Ecto neural progenitor cell (in vitro differentiated cells): ENCODE measurements at regions not wholly inside any gene's neighbourhood (a gene's known extent, or its start where the extent isn't known, plus 50 kb on each side); places are given as distances from the start of the nearest gene placed in this dataset.
"Not testable (repeated sequence)": the region's sequence is repeated elsewhere in the genome, so short reads cannot be mapped to it uniquely, and the experiment has no call there.

Source experiments
- DNase-seq: peaks from one replicate; pipeline ENCODE4 v3.0.0-alpha.2; 2018; ENCODE audit warnings: low spot score

DNA sequence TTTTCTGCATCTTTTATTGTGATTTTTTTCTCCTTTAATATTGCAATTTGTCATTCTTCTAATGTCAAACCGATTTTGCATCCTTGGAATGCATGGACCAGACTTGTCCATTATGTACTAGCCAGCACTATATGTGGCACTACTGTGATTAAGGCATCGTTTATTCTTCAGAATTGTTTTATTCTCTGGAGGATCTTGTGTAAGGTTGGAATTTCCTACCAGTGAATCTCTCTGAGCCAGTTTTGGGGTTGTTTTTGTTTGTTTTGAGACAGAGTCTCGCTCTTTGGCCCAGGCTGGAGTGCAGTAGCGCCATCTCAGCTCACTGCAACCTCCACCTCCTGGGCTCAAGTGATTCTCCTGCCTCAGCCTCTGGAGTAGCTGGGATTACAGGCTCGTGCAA lies 58.5 kb downstream of the IGLL5 start:
- DNase-seq, result no peak

DNA sequence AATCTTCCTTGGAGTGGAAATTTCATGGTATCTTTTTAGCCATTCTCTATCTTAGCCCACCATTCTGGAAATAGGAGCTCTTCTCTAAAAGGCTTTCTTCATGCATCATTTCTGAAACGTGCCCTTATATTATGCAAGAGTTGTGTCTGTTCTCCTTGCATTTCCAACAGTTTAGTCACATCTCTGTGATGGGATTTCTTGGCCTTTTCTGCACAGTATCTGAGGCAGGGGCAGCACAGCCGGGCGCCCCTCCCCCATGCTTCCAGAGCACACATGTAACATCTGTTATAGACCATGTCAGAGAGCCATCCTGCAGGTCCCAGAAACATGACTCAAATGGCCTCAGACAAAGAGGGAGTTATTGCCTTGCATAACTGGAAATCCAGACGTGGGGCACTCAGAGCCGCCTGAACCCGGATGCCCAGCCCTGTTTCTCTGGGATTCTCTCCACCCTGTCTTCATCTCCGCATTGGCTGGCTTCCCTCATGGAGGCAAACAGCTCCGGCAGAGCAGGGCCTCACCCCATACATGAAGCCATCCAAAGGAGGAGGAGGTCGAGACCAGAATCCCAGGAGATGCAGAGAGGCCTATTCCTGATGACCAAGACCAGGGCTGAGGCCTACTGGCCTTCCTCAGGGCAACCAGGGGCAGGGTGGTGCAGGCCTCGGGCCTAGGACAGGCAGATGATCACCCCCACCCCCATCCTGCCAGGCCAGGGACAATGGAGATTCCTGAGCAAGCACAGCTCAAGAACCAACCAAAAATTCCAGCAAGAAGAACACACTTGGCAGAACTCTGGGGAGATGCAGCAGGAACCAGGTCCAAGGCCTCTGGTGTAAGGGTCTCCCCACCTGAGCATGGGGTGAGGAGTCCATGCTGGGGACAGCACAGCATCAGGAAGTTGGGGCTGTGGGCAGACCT lies 61.3 kb downstream of the IGLL5 start:
- peak; percentile 32 for DNase-seq

DNA sequence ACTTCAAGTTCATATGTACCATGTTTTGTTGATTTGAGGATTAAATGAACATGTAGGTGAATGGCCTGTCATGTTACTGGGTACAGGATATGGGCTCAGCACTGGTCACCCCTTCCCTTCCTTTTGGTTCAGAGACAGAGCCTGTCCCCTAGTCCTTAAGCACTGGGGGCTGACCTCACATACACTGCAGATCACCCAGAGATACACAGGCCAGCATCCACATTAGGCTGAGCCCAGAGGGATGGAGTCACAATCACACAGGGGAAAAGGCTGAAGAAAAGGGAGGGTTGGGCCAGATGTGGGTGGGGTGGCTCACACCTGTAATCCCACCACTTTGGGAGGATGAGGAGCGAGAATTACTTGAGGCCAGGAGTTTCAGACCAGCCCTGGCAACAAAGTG lies 62.3 kb downstream of the IGLL5 start:
- DNase-seq, result no peak

DNA sequence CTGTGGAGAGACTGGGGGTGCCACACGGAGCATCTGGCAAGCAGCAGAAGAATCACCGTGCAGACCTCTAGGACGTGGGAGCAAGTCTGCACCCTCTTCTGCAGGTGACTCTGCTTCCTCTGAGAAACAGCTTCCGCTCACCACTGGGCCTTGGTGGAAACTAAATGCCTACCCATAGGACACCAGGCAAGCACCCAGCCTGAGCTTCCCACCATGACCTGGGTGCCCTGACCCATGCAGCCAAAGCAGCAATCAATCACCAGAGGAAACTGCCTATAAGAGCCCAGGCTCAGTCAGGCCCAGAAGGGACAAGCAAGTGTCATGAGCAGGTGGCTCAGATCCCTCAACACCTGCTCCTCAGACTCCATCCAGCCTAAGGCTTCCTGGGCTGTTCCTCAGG lies 63.4 kb downstream of the IGLL5 start:
- DNase-seq, result no peak

- no peak for DNase-seq
These were observed 65.1 kb downstream of the IGLL5 start for GRCh38 chr22:22952531-22953280.

DNA sequence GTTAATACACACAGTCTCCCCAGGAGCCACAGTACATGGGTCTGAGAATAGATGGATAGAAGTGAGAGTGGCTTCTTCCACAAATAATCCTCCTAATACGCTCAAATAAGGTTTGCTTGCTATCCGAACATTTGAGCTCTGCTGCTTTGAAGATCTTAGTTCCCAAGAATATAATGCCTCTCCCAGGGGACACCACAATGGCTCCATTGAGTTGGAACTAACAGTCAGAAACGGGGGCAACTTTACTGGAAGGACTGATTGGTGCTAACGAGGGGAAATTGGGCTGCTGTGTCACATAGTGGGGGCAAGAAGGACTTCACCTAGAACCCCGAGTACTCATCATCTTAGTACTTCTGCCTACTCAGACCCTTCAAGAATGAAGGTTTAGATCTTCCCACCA lies 66.2 kb downstream of the IGLL5 start:
- DNase-seq, result no peak

- no peak for DNase-seq
These were observed 67.0 kb downstream of the IGLL5 start for GRCh38 chr22:22954656-22955055.

DNA sequence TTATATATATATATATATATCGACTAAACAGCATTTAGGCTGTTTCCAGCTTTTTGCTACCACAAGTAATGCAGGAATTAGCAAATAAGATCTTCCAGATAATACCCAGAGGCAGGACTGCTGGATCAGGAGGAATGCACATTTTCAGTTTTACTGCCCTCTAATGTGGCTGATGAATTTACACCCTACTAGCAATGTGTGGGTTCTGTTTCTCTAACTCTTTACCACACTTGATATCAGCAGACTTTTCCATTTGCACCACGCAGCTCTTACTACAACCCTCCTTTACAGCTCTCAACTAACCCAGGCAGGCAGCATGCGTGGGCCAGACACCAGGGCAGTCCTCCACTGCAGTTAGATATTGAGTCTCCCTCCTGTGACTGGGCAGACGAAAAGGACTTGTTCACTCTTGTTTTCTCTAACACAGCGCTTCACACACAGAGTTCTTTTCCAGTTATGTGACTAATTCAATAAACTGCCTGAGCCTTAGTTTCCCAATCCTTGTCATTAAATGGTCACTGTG lies 67.7 kb downstream of the IGLL5 start:
- DNase-seq, result no peak

GRCh38 chr22:22955866-22956535 lies 68.4 kb downstream of the IGLL5 start:
- DNase-seq, result peak; percentile 76

DNA sequence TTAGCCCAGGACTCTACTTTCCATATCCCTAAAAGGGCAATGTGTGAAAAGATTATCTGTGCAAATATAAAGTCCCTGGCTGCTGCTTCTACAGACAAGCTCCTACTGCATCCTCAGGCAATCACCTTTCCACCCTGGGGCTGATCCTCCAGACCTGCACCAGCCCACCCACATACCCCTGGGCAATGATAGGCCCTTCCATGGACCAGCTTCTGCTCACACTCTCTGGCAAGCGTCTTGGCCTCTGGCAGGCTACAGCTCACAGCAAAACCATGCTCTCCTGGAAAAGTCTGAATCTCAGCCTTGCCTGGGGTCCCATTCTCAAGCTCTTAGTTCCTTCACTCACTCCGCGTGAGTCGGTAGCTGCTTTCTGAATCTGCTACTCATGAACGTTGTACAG lies 69.5 kb downstream of the IGLL5 start:
- no peak for DNase-seq

GRCh38 chr22:22958621-22959020 lies 71.0 kb downstream of the IGLL5 start:
- DNase-seq, result no peak

- DNase-seq, result peak; percentile 83
These were observed 71.7 kb downstream of the IGLL5 start for GRCh38 chr22:22959147-22959827.

- no peak for DNase-seq
These were observed 72.7 kb downstream of the IGLL5 start for GRCh38 chr22:22960307-22960706.

DNA sequence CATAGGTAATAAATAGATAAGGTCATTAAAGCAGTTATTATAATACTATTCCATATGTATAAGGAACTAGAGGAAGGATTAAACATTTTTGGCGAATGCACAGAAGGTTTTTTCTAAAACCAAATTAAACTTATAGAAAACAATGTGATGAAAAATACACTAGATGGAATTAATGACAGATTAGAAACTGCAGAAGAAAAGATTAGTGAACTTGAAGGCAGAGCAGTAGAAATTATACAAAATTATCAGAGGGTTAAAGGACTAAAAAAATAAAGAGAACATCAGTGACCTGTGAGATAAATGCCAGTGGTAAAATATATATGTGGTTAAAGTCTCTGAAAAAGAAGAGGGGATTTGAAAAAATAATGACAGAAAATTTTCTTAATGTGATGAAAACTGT lies 74.0 kb downstream of the IGLL5 start:
- DNase-seq, result no peak

DNA sequence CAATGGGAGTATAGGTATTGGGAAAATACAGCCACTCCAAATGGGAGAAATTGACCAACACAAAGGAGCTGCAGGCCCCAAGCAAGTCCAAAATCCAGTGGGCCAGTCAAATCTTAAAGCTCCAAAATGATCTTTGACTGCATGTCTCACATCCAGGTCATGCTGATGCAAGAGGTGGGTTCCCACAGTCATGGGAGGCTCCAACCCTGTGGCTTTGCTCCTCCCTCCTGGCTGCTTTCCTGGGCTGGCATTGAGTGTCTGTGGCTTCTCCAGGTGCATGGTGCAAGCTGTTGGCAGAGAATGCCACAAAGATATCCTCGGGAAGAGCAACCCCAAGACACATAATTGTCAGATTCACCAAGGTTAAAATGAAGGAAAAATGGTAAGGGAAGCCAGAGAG lies 80.8 kb downstream of the IGLL5 start:
- DNase-seq, result no peak

DNA sequence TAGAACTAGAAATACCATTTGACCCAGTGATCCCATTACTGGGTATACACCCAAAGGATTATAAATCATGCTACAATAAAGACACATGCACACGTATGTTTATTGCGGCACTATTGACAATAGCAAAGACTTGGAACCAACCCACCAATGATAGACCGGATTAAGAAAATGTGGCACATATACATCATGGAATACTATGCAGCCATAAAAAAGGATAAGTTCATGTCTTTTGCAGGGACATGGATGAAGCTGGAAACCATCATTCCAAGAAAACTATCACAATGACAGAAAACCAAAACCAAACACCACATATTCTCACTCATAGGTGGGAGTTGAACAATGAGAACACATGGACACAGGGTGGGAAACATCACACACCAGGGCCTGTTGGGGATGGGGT lies 85.0 kb downstream of the IGLL5 start:
- DNase-seq, result not testable (repeated sequence)

GRCh38 chr22:22973336-22973735 lies 85.7 kb downstream of the IGLL5 start:
- DNase-seq, result no peak

DNA sequence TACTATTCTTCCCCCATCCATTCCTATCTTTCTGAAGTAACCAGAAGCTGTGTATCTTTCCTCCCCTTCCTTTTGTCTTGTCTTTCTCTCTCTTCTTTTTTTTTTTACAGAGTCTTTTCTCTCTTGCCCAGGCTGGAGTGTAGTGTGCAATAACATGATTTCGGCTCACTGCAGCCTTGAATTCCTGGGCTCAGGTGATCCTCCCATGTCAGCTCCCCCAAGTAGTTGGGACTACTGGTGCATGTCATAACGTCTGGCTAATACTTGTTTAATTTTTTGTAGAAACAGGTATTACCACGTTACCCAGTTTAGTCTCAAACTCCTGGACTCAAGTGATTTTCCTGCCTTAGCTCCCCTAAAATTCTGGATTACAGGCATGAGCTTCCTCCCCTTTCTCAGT lies 86.5 kb downstream of the IGLL5 start:
- DNase-seq, result no peak

DNA sequence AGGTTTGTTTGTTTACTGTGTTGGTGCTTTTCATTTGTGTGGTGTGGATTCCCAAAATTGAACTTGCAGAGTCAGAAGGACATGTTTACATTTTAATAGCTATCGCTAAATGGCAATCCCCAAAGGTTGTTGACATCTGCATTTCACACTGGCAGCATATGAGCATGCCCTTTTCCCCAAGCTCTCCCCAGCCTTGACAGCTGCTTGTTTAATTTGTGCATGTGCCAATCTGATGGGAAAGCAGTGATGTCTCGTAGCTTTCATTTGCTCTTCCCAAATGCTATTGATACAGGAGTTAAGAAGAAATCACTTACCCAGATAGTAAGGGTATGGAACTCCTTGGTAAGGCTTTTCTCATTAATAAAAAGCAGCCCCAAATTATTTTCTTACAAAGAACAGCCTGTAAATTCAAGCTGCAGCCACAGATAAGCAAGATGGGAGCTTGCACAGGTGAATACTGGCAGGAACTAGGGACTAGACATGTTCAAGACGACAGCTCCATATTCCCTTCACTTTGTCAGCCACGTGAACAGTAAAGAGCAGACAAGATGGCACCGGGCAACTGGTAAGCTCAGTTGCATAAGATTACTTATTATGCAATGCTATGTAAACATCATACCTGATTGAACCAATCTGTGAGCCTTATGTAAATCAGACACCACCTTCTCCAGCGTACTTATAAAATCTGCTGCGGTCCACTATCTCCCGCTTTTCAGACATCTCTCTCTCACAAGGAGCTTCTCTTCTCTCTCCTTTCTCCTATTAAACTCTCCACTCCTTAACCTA lies 87.4 kb downstream of the IGLL5 start:
- no peak for DNase-seq

DNA sequence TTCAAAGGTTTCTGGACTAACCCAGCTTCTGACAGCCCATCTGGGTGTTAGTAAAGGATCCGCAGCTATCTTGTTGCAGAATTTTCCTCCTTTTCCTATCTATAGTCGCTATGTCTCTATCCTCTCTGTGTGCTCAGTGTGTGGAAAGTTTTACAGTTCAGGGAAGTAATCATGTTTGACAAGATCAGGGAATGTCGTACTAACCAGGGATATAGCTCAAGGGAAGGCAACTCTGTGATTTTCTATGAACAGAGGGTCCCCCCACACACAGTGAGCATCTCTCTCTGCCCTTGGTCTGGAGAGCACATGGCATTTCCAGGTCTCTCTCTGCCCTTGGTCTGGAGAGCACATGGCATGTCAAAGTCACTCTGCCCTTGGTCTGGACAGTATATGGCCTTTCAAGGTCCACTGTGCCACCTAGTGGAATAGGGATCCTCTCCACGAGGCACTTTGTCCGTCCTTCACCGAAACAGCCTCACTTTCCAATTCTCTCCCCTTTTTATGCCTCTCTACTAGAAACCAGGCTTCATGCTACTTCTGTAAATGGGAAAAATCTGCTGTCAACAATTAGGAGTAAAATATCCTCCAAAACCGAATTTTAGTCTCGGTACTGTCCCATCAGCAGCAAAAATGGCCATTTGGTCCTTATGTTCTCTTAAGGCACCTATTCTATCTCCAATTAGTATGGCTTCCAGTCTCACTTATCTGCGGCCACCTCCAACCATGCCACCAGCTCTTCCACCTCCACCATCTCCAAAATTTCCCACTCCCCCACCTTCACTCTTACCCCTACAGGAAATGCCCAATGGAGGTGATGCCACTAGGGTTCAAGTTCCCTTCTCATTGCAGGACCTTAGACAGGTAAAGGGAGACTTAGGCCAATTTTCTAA lies 88.7 kb downstream of the IGLL5 start:
- DNase-seq, result no peak
